Neutrophil (primary cell): ENCODE measurements at regions not wholly inside any gene's neighbourhood (a gene's known extent, or its start where the extent isn't known, plus 50 kb on each side); places are given as distances from the start of the nearest gene placed in this dataset.

Source experiments
- H3K27ac ChIP-seq: fragments of 200-600 bp; sonication (generic); 2 replicates; pipeline ENCODE4 v1.5.1; 2016; ENCODE audit warnings: mild to moderate bottlenecking, moderate library complexity
- H3K27me3 ChIP-seq: fragments of 200-600 bp; sonication (generic); 2 replicates; pipeline ENCODE4 v1.6.0; 2016; ENCODE audit warnings: mild to moderate bottlenecking
- H3K36me3 ChIP-seq: fragments of 200-600 bp; sonication (generic); 2 replicates; pipeline ENCODE4 v1.5.1; 2017
- H3K4me1 ChIP-seq, 2 experiments: fragments of 200-600 bp in 1 of 2; sonication (generic) in 1 of 2; 1 replicate in 1 of 2; 2 replicates in 1 of 2; pipeline versions ENCODE4 v1.5.1 to v1.6.1; 2013 to 2016; ENCODE audit warnings: low read depth in 1 of 2, low read length in 1 of 2, mild to moderate bottlenecking in 1 of 2, moderate library complexity in 1 of 2; ENCODE audit not compliant: control insufficient read depth in 1 of 2, insufficient read depth in 1 of 2
- H3K4me3 ChIP-seq, 2 experiments: fragments of 200-600 bp in 1 of 2; sonication (generic) in 1 of 2; 1 replicate in 1 of 2; 2 replicates in 1 of 2; pipeline ENCODE4 v1.5.1; 2013 to 2016; ENCODE audit warnings: low read depth in 1 of 2, low read length in 1 of 2, mild to moderate bottlenecking in 1 of 2, moderate library complexity in 1 of 2
- H3K9me3 ChIP-seq: fragments of 200-600 bp; sonication (generic); 2 replicates; pipeline ENCODE4 v1.5.1; 2016
- CTCF ChIP-seq: fragments of 200-600 bp; sonication (generic); IDR thresholded peaks from 2 replicates; pipeline ENCODE4 v1.5.1; 2016; ENCODE audit warnings: antibody characterized with exemption

- H3K4me1 ChIP-seq = no peaks in the 10 kb centered on the region
- no peak overlapping the region for H3K4me3 ChIP-seq
- H3K27me3 ChIP-seq = no peaks in the 10 kb centered on the region
- no peaks in the 10 kb centered on the region for H3K9me3 ChIP-seq
- no peak overlapping the region for H3K27ac ChIP-seq
- no peaks in the 10 kb centered on the region for H3K36me3 ChIP-seq
- no peak for TF ChIP-seq CTCF
These were observed 504.6 kb upstream of the ZNF462 start for GRCh38 chr9:106358331-106358730.

GRCh38 chr9:106376689-106377088 lies 486.3 kb upstream of the ZNF462 start:
- Histone ChIP-seq H3K9me3 (no peaks in the 10 kb centered on the region), H3K4me3 (no peak overlapping the region), H3K36me3 (no peaks in the 10 kb centered on the region), H3K27ac (no peak overlapping the region), H3K4me1 (no peaks in the 10 kb centered on the region), H3K27me3 (no peaks in the 10 kb centered on the region)
- no peak for TF ChIP-seq CTCF

- no peak for TF ChIP-seq CTCF
These were observed 479.9 kb upstream of the ZNF462 start for GRCh38 chr9:106383072-106383471.

GRCh38 chr9:106387965-106388364 lies 475.0 kb upstream of the ZNF462 start:
- no peak overlapping the region for H3K4me3 ChIP-seq
- no peak for TF ChIP-seq CTCF
- H3K4me1 ChIP-seq = no peaks in the 10 kb centered on the region
- no peaks in the 10 kb centered on the region for H3K27me3 ChIP-seq
- H3K9me3 ChIP-seq = no peaks in the 10 kb centered on the region
- H3K27ac ChIP-seq = no peak overlapping the region
- no peaks in the 10 kb centered on the region for H3K36me3 ChIP-seq

More at GRCh38 chr9:106383072-106383471, 479.9 kb upstream of the ZNF462 start:
- H3K27ac ChIP-seq = no peak overlapping the region
- H3K4me3 ChIP-seq = no peak overlapping the region
- no peaks in the 10 kb centered on the region for H3K9me3 ChIP-seq
- H3K36me3 ChIP-seq = no peaks in the 10 kb centered on the region
- no peaks in the 10 kb centered on the region for H3K4me1 ChIP-seq
- no peaks in the 10 kb centered on the region for H3K27me3 ChIP-seq

GRCh38 chr9:106393226-106393625 lies 469.7 kb upstream of the ZNF462 start:
- TF ChIP-seq CTCF = no peak
- Histone ChIP-seq H3K27ac (no peak overlapping the region), H3K27me3 (no peaks in the 10 kb centered on the region), H3K9me3 (no peaks in the 10 kb centered on the region), H3K36me3 (no peaks in the 10 kb centered on the region), H3K4me1 (no peaks in the 10 kb centered on the region), H3K4me3 (no peak overlapping the region)

GRCh38 chr9:106400170-106400569 lies 462.8 kb upstream of the ZNF462 start:
- Histone ChIP-seq H3K36me3 (no peaks in the 10 kb centered on the region), H3K4me1 (no peaks in the 10 kb centered on the region), H3K27me3 (no peaks in the 10 kb centered on the region), H3K9me3 (no peaks in the 10 kb centered on the region), H3K27ac (no peak overlapping the region), H3K4me3 (no peak overlapping the region)
- no peak for TF ChIP-seq CTCF
